ENCODE measurements at regions not wholly inside any gene's neighbourhood (a gene's known extent, or its start where the extent isn't known, plus 50 kb on each side); places are given as distances from the start of the nearest gene placed in this dataset.

DNA sequence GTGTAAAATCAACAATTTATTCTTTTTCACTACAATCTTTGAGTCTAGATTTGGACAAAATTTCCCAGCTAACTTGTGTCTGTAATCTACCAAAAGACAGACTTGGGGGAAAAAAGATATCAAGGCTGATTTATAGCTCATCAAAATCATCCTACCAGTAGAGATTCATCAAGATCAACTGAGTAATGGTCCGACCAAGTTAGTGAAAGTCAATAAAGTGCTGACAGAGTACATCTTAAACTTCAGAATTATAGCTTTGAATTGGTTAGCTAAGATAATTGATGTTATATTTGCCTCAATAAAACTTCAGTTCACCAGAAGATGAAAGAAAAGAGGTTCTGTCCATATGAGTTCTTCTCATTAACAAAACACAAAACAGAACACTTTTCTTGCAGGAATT, 207.1 kb upstream of the KYNU start:
- TF ChIP-seq POLR2A (IDR thresholded peaks at IDR 0.05) (no peak), POLR2AphosphoS5 (IDR thresholded peaks at IDR 0.05) (no peak)
- TF ChIP-seq, protein P1, sequence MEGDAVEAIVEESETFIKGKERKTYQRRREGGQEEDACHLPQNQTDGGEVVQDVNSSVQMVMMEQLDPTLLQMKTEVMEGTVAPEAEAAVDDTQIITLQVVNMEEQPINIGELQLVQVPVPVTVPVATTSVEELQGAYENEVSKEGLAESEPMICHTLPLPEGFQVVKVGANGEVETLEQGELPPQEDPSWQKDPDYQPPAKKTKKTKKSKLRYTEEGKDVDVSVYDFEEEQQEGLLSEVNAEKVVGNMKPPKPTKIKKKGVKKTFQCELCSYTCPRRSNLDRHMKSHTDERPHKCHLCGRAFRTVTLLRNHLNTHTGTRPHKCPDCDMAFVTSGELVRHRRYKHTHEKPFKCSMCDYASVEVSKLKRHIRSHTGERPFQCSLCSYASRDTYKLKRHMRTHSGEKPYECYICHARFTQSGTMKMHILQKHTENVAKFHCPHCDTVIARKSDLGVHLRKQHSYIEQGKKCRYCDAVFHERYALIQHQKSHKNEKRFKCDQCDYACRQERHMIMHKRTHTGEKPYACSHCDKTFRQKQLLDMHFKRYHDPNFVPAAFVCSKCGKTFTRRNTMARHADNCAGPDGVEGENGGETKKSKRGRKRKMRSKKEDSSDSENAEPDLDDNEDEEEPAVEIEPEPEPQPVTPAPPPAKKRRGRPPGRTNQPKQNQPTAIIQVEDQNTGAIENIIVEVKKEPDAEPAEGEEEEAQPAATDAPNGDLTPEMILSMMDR (IDR thresholded peaks at IDR 0.05 in 8 of 11, conservative IDR thresholded peaks at IDR 0.05 in 3 of 11), result no peak
